Choroid plexus epithelial cell (primary cell): ENCODE measurements at regions not wholly inside any gene's neighbourhood (a gene's known extent, or its start where the extent isn't known, plus 50 kb on each side); places are given as distances from the start of the nearest gene placed in this dataset.
A peak's percentile ranks its signal among the peaks of the same experiment; 100 is the strongest.

Experiments used
- DNase-seq: peaks from one replicate; pipeline ENCODE4 v3.0.0-alpha.2; 2010; ENCODE audit warnings: low read depth
- H3K4me3 ChIP-seq: 2 replicates; pipeline ENCODE4 v1.5.1; 2011; ENCODE audit warnings: low read depth, mild to moderate bottlenecking, control low read depth, low read length, moderate library complexity
- CTCF ChIP-seq: conservative IDR thresholded peaks from 2 replicates; pipeline ENCODE4 v1.5.1; 2011; ENCODE audit warnings: low read depth, mild to moderate bottlenecking, control low read depth, inconsistent platforms, low read length, moderate library complexity

GRCh38 chr6:168222115-168223043 is 97.2 kb downstream of the DACT2 start:
- no peak for DNase-seq
- TF ChIP-seq CTCF: no peak
- H3K4me3 ChIP-seq: no peak overlapping the region

- no peak overlapping the region for H3K4me3 ChIP-seq
- no peak for DNase-seq
- no peak for TF ChIP-seq CTCF
These were observed 98.0 kb downstream of the DACT2 start for GRCh38 chr6:168221497-168222079.

- DNase-seq: no peak
- no peak overlapping the region for H3K4me3 ChIP-seq
- no peak for TF ChIP-seq CTCF
These were observed 98.6 kb downstream of the DACT2 start for GRCh38 chr6:168221000-168221399.

GRCh38 chr6:168219804-168220203 is 99.8 kb downstream of the DACT2 start:
- TF ChIP-seq CTCF: no peak
- DNase-seq: no peak
- H3K4me3 ChIP-seq: no peak overlapping the region

- no peak overlapping the region for H3K4me3 ChIP-seq
- DNase-seq: peak; percentile 62
- no peak for TF ChIP-seq CTCF
These were observed 100.6 kb downstream of the DACT2 start for GRCh38 chr6:168218785-168219566.

GRCh38 chr6:168217880-168218537 is 101.6 kb downstream of the DACT2 start:
- no peak for DNase-seq
- TF ChIP-seq CTCF: no peak
- H3K4me3 ChIP-seq: no peak overlapping the region
